Fibroblast of the aortic adventitia (primary cell): ENCODE measurements at regions not wholly inside any gene's neighbourhood (a gene's known extent, or its start where the extent isn't known, plus 50 kb on each side); places are given as distances from the start of the nearest gene placed in this dataset.
A peak's percentile ranks its signal among the peaks of the same experiment; 100 is the strongest.
"Not testable (repeated sequence)": the region's sequence is repeated elsewhere in the genome, so short reads cannot be mapped to it uniquely, and the experiment has no call there.

ENCODE experiments used
- DNase-seq: peaks from one replicate; pipeline ENCODE4 v3.0.0-alpha.2; 2010; ENCODE audit warnings: low read depth
- H3K4me3 ChIP-seq: 2 replicates; pipeline ENCODE4 v1.5.1; 2011; ENCODE audit warnings: low read depth, mild to moderate bottlenecking, control low read depth, low read length, moderate library complexity
- CTCF ChIP-seq: IDR thresholded peaks from 2 replicates; pipeline ENCODE4 v1.5.1; 2011; ENCODE audit warnings: mild to moderate bottlenecking, low read length, control low read depth, inconsistent platforms; ENCODE audit not compliant: insufficient read depth

- H3K4me3 ChIP-seq = no peak overlapping the region
- no peak for TF ChIP-seq CTCF
- no peak for DNase-seq
These were observed 159.0 kb downstream of the NDUFA12 start for GRCh38 chr12:94844452-94844851.

DNA sequence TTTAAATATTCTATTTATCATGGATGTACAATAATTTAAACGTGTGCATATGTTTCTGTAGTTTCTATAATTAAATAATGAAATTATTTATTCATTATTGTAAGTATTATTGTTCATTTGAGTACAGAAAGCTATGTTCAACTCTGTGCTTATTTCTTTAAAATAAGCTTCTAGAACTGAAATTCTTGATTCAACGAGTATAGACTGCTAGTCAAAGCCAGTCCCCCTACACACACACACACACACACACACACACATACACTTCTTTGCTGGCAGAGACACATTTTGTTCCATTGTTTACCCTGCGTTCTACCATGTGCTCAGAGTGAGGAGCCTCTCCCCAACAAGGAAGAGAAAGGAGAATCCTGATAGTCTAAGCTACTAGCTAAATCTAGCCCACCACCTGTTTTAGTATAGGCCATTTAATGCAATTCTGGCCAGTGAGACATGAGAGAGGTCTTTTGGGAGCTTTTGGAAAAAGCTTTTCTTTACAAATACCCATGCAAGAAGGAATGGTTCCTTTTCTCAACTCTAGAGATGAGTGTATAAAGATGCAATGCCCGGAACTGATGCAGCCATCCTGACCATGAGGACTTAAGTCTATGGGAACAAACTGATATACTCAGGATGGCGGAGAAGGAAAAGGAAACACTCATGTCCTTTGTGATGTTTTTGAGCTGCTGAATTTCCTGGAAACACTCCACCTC lies 161.4 kb downstream of the NDUFA12 start:
- DNase-seq = no peak
- H3K4me3 ChIP-seq = no peak overlapping the region
- no peak for TF ChIP-seq CTCF

DNA sequence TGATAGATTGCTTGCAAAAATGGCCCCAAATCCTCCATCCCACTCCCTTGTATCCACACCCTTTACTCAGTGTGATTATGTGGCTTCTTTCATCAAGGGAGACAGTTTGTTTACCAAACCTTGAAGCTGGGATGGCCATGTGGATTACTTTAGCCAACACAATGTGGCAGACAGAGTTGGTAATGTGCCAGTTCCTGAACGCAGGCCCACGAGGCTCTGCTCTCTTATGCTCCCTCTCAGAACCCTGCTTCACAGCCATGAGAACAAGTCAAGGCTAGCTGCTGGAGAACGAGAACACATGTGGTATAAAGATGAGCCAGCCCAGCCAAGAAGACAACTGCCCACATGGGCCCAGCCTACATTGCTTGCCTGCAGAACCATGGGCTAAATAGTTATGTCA lies 162.3 kb downstream of the NDUFA12 start:
- no peak for DNase-seq
- no peak for TF ChIP-seq CTCF
- H3K4me3 ChIP-seq = no peak overlapping the region

DNA sequence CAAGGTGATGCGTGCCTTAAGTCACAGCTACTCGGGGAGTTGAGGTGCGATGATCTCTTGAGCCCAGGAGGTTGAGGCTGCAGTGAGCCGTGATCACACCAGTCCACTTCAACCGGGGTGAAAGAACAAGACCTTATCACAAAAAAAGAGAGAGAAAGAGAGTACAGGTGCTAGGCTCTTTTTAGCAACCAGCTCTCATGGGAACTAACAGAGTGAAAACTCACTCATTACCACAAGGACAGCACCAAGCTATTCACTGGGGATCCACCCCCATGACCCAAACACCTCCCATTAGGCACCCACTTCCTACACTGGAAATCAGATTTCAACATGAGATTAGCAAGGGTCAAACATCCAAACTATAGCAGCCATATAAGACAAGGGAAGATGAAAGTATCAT lies 164.2 kb downstream of the NDUFA12 start:
- no peak for DNase-seq
- no peak overlapping the region for H3K4me3 ChIP-seq
- no peak for TF ChIP-seq CTCF

GRCh38 chr12:94836952-94837670 lies 166.4 kb downstream of the NDUFA12 start:
- not testable (repeated sequence) for H3K4me3 ChIP-seq
- DNase-seq = peak; percentile 56

DNA sequence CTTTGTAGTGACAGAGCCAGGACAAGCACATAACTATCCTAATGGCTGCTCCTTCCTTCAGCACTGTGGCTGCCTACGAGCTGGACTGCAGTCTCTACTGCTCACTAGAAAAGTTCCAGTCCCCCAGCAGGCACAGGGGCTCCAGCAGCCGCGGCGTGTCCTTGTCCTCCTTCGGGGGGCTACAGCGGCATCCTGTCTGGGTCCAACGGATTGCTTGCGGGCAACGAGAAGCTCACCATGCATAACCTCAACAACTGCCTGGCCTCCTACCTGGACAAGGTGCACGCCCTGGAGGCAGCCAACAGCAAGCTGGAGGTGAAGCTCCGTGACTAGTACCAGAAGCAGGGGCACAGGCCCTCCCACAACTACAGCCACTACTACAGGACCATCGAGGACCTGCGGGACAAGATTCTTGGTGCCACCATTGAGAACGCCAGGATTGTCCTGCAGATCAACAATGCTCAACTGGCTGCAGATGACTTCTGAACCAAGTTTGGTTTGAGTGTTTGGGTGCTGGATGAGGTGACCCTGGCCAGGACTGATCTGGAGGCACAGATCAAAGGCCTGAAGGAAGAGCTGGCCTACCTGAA lies 169.4 kb downstream of the NDUFA12 start:
- H3K4me3 ChIP-seq = no peak overlapping the region
- DNase-seq = no peak
- TF ChIP-seq CTCF = no peak
